ENCODE measurements at regions not wholly inside any gene's neighbourhood (a gene's known extent, or its start where the extent isn't known, plus 50 kb on each side); places are given as distances from the start of the nearest gene placed in this dataset.

- ATAC-seq (no peak), DNase-seq (no peak)
- H3K4me1 Mint-ChIP-seq, result no peaks in the 10 kb centered on the region
- no peak overlapping the region for H3K27ac Mint-ChIP-seq
- H3K27me3 Mint-ChIP-seq, result no peaks in the 10 kb centered on the region
- no peak overlapping the region for H3K4me3 Mint-ChIP-seq
- H3K9me3 Mint-ChIP-seq, result peaks cover 0 to 12% of the 10 kb centered on the region in 2 donors
Measured at GRCh38 chr1:194184974-194185373, 998.6 kb upstream of the B3GALT2 start.

GRCh38 chr1:194184425-194184824 lies 998.0 kb upstream of the B3GALT2 start:
- Mint-ChIP-seq H3K27me3 (no peaks in the 10 kb centered on the region), H3K4me1 (no peaks in the 10 kb centered on the region), H3K4me3 (no peak overlapping the region), H3K27ac (no peak overlapping the region), H3K9me3 (peaks cover 0 to 12% of the 10 kb centered on the region in 2 donors)
- ATAC-seq (no peak), DNase-seq (no peak)

DNA sequence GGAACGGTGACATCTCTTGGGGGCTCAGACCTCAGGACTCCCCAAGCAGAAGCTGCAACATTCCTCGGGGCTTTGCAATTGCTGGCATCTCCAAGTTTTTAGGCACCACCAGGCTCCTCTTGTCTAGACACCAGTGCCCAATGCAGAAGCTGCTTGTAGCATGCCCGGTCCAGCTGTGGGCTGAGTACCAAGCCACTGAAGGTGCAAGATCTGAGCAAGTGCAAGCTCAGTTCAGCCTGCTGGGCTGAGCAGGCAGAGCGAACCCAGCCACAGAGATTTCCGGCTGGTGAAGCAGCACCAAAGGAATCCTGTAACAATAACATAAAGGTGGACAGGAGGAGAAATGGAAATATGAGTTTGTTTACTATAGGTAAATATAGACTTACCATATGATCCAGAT lies 995.4 kb upstream of the B3GALT2 start:
- ATAC-seq (no peak), DNase-seq (no peak)
- no peaks in the 10 kb centered on the region for H3K27me3 Mint-ChIP-seq
- H3K27ac Mint-ChIP-seq, result no peak overlapping the region
- no peak overlapping the region for H3K4me3 Mint-ChIP-seq
- peaks cover 0 to 5% of the 10 kb centered on the region in 2 donors for H3K9me3 Mint-ChIP-seq
- no peaks in the 10 kb centered on the region for H3K4me1 Mint-ChIP-seq

DNA sequence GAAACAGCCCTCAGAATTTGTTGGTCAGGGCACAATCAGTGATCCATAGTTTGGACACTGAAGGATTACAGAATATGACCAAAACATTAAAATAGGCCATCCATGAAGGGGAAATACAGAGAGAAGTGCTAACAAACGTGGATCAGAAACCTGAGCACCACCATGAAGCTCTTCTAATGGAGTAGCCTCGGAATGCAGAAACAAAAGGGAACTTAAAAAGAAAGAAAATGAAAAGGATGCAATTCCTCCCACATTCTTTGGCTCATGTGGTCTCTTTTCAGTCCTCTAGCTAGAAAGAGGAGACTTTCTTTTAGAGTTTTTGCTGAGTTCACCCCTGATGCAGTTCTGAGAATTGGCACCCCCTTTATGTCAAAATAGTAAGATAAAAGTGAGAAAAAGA lies 989.8 kb upstream of the B3GALT2 start:
- no peak overlapping the region for H3K27ac Mint-ChIP-seq
- no peak overlapping the region for H3K4me3 Mint-ChIP-seq
- ATAC-seq (no peak), DNase-seq (no peak)
- no peaks in the 10 kb centered on the region for H3K27me3 Mint-ChIP-seq
- H3K9me3 Mint-ChIP-seq, result peaks cover under 1 to 7% of the 10 kb centered on the region in 2 donors
- no peaks in the 10 kb centered on the region for H3K4me1 Mint-ChIP-seq

DNA sequence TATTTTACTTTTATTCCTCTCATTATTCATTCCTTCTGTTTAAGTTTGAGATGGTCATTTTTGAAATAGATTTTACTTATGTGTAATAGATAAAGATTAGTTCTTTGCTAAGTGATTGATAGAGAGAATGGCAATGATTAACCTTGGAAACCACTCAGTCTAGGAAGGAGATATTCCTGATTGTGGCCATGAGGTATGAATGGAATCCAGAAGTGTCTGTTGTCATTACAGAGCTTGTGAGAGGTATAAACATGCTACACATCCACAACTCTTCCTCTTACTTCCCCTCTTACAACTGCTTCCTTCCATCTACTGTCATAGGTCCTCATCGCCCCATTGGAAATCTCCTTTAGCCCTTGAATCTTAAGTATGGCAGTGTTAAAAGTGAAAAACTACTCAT lies 988.8 kb upstream of the B3GALT2 start:
- no peak for ATAC-seq
- no peak for DNase-seq

GRCh38 chr1:194174528-194174927 lies 988.1 kb upstream of the B3GALT2 start:
- no peak for ATAC-seq
- H3K27me3 Mint-ChIP-seq, result no peaks in the 10 kb centered on the region

More for the DNA sequence above, 988.8 kb upstream of the B3GALT2 start:
- H3K4me3 Mint-ChIP-seq, result no peak overlapping the region
- no peak overlapping the region for H3K27ac Mint-ChIP-seq
- H3K9me3 Mint-ChIP-seq, result peaks cover 0 to 14% of the 10 kb centered on the region in 2 donors
- H3K4me1 Mint-ChIP-seq, result no peaks in the 10 kb centered on the region
- no peaks in the 10 kb centered on the region for H3K27me3 Mint-ChIP-seq

GRCh38 chr1:194171596-194171995 lies 985.2 kb upstream of the B3GALT2 start:
- H3K27ac Mint-ChIP-seq, result peak overlapping the region in 1 of 2 donors; percentile 5
- H3K4me3 Mint-ChIP-seq, result no peak overlapping the region
- no peaks in the 10 kb centered on the region for H3K4me1 Mint-ChIP-seq
- H3K27me3 Mint-ChIP-seq, result no peaks in the 10 kb centered on the region
- DNase-seq (no peak), ATAC-seq (no peak)
- H3K9me3 Mint-ChIP-seq, result peaks cover 4 to 22% of the 10 kb centered on the region in 2 donors

More at GRCh38 chr1:194174528-194174927, 988.1 kb upstream of the B3GALT2 start:
- H3K4me3 Mint-ChIP-seq, result no peak overlapping the region
- peaks cover 0 to 15% of the 10 kb centered on the region in 2 donors for H3K9me3 Mint-ChIP-seq
- no peaks in the 10 kb centered on the region for H3K4me1 Mint-ChIP-seq
- no peak for DNase-seq
- no peak overlapping the region for H3K27ac Mint-ChIP-seq

GRCh38 chr1:194167956-194168640 lies 981.7 kb upstream of the B3GALT2 start:
- Mint-ChIP-seq H3K4me3 (no peak overlapping the region), H3K27ac (no peak overlapping the region), H3K27me3 (no peaks in the 10 kb centered on the region), H3K9me3 (peaks cover 4 to 22% of the 10 kb centered on the region in 2 donors), H3K4me1 (no peaks in the 10 kb centered on the region)
- ATAC-seq (no peak), DNase-seq (no peak)

DNA sequence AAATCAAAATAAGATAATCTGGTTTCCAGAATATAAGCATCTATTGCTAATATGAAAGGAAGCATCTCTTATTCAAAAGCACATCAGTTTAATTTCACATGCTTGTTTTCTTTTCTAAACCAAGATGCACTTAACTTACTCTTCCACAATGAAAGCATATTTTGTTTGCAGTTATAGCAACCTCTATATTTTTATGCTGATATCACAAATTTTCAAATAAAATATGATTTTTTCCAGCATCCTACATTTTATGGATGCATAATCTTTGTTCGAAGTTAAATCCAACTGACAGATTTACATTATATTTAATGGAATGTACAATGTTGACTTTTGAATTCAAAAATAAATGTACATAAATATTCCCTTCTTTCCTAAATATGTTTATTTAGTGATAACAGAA lies 978.3 kb upstream of the B3GALT2 start:
- DNase-seq (no peak), ATAC-seq (no peak)
- no peak overlapping the region for H3K27ac Mint-ChIP-seq
- H3K9me3 Mint-ChIP-seq, result peaks cover 4 to 7% of the 10 kb centered on the region in 2 donors
- H3K27me3 Mint-ChIP-seq, result no peaks in the 10 kb centered on the region
- H3K4me1 Mint-ChIP-seq, result no peaks in the 10 kb centered on the region
- no peak overlapping the region for H3K4me3 Mint-ChIP-seq

- ATAC-seq (no peak), DNase-seq (no peak)
- Mint-ChIP-seq H3K4me3 (no peak overlapping the region), H3K27me3 (no peaks in the 10 kb centered on the region), H3K27ac (no peak overlapping the region), H3K9me3 (peaks cover 0 to 7% of the 10 kb centered on the region in 2 donors), H3K4me1 (no peaks in the 10 kb centered on the region)
Measured at GRCh38 chr1:194161591-194161990, 975.2 kb upstream of the B3GALT2 start.

DNA sequence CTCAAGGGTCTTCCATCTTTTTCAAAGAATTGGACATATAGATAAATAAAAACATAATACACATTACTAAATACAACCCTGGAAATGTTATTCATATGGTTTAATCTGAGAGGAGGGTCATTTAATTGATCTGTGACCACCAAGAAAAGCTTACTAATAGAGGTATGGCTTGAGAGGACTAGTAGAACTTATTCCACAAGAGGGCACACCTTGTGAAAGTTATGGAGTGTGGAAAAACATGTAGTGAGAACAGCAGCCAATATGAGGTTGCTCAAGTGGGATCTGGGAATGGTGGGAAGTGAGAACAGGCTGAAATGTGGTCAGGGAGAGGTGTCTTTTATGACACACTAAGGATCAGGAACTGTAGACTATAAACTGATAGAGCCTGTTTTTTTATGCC lies 973.5 kb upstream of the B3GALT2 start:
- no peak overlapping the region for H3K4me3 Mint-ChIP-seq
- no peak for DNase-seq
- peaks cover 0 to 7% of the 10 kb centered on the region in 2 donors for H3K9me3 Mint-ChIP-seq
- no peak overlapping the region for H3K27ac Mint-ChIP-seq
- no peaks in the 10 kb centered on the region for H3K4me1 Mint-ChIP-seq
- ATAC-seq, result no peak
- H3K27me3 Mint-ChIP-seq, result no peaks in the 10 kb centered on the region

DNA sequence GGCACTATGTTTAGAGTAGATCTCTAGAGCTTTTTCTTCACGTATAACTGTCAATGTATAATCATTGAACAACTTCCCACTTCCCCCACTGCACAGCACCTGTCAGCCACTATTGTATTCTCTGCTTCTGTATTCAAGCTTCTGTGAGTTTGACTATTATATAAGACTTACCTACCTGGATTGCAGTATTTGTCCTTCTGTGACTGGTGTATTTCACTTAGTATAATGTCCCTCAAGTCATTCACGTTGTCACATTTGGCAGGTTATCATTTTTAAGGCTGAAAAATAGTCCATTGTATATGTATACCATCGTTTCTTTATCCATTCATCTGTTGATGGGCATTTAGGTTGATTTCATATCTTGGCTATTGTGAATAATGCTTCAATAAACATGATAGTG lies 969.5 kb upstream of the B3GALT2 start:
- no peak overlapping the region for H3K4me3 Mint-ChIP-seq
- H3K27me3 Mint-ChIP-seq, result no peaks in the 10 kb centered on the region
- no peak overlapping the region for H3K27ac Mint-ChIP-seq
- peaks cover 0 to 7% of the 10 kb centered on the region in 2 donors for H3K9me3 Mint-ChIP-seq
- H3K4me1 Mint-ChIP-seq, result peaks cover 5% of the 10 kb centered on the region
- no peak for DNase-seq
- ATAC-seq, result no peak

DNA sequence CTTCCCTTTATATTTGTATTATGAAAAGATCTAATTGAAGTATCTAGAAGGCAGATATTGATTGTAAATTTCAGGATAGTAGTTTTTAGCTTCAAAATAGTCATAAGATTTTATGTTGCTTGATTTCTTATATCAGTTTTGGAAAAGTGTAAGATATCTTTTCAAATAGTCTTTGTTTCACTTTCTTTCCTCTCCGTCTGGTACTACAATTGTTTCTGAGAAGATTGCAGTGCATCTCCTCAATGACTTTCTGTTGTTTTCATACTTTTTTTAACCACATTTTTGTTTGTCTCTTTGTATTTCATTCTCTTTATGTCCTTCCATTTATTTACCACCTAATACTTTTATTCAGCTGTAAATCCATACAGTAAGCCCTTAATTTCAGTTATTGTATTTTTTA lies 964.6 kb upstream of the B3GALT2 start:
- no peak for ATAC-seq
- Mint-ChIP-seq H3K27ac (peak overlapping the region in 1 of 2 donors; percentile 42), H3K4me3 (peak overlapping the region; percentile 49 to 77), H3K27me3 (no peaks in the 10 kb centered on the region), H3K9me3 (no peaks in the 10 kb centered on the region), H3K4me1 (peaks cover 7% of the 10 kb centered on the region)
- DNase-seq, result no peak

DNA sequence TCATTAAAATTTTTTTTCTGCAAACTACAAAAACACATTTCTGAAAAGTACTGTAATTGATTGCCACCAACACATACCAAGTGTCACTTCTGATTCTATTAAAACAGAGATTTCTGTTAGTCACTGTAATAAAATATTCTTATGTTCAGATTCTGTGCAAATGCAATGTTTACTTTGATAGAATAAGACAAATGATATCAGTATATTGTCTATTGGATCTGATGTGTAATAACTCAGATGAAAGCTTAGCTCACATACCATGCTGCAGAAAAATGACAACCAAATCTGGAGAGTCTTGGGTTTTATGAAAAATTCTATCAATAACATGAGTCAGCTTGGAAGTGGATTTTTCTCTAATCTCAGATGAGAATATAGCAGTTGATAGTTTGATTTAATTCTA lies 963.8 kb upstream of the B3GALT2 start:
- peaks cover 7% of the 10 kb centered on the region for H3K4me1 Mint-ChIP-seq
- no peak for DNase-seq
- no peak overlapping the region for H3K27ac Mint-ChIP-seq
- no peaks in the 10 kb centered on the region for H3K27me3 Mint-ChIP-seq
- no peak overlapping the region for H3K4me3 Mint-ChIP-seq
- no peak for ATAC-seq
- no peaks in the 10 kb centered on the region for H3K9me3 Mint-ChIP-seq

- Mint-ChIP-seq H3K27ac (no peak overlapping the region), H3K27me3 (no peaks in the 10 kb centered on the region), H3K4me3 (no peak overlapping the region), H3K4me1 (peaks cover 6% of the 10 kb centered on the region), H3K9me3 (no peaks in the 10 kb centered on the region)
- no peak for ATAC-seq
- DNase-seq, result no peak
Measured at GRCh38 chr1:194133152-194133551, 946.7 kb upstream of the B3GALT2 start.

DNA sequence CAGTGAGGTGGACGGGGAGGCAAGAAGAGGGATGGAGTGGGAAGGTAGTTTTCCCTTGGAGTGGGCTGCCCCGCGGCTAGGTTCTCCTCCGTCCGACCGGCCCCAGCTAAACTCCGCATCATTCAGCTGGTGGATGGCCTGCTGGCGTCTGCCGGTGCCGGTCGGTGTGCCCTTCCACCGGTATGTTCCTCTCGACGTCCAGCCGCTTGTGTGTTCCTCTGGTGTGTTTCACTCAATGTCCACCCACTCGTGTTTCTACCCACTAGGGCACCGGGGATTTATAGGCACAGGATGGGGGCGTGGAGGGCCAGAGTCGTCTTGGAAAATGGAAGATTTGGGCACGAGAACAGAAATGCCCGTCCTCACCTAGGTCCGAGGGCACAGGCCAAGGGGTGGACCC lies 931.7 kb upstream of the B3GALT2 start:
- no peak overlapping the region for H3K4me3 Mint-ChIP-seq
- no peak overlapping the region for H3K27ac Mint-ChIP-seq
- ATAC-seq, result no peak
- DNase-seq, result no peak
- H3K9me3 Mint-ChIP-seq, result no peaks in the 10 kb centered on the region
- H3K27me3 Mint-ChIP-seq, result no peaks in the 10 kb centered on the region
- no peaks in the 10 kb centered on the region for H3K4me1 Mint-ChIP-seq

DNA sequence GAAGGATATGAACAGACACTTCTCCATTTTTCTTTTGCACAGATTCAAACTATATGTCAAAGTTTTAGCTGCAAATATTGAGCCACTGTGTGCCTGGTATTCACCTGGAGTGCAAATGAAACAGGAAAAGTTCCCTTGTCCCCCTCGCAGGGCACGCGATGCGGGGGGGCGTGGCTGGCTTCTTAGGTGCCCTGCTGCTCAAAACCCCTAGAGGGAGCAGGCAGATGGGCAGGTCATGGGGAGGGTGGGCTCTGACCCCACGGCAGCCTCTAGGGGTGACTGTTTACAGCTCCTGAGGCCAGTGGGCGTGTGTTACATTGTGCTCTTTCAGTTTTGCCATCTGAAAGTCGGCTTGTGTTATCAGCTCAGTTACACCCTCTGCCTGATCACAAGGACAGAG lies 931.2 kb upstream of the B3GALT2 start:
- H3K9me3 Mint-ChIP-seq, result no peaks in the 10 kb centered on the region
- H3K27me3 Mint-ChIP-seq, result no peaks in the 10 kb centered on the region
- no peak overlapping the region for H3K27ac Mint-ChIP-seq
- H3K4me1 Mint-ChIP-seq, result no peaks in the 10 kb centered on the region
- DNase-seq (no peak), ATAC-seq (no peak)
- no peak overlapping the region for H3K4me3 Mint-ChIP-seq
